AG09319 (cell line): ENCODE measurements at regions not wholly inside any gene's neighbourhood (a gene's known extent, or its start where the extent isn't known, plus 50 kb on each side); places are given as distances from the start of the nearest gene placed in this dataset.
"Not testable (repeated sequence)": the region's sequence is repeated elsewhere in the genome, so short reads cannot be mapped to it uniquely, and the experiment has no call there.

Source experiments
- DNase-seq: peaks from one replicate; pipeline ENCODE4 v3.0.0-alpha.2; 2010; ENCODE audit warnings: low read depth; ENCODE audit errors: extremely low read depth
- CTCF ChIP-seq: IDR thresholded peaks from 2 replicates; pipeline ENCODE4 v1.5.1; 2011; ENCODE audit warnings: low read depth, mild to moderate bottlenecking, inconsistent platforms, low read length, moderate library complexity

GRCh38 chr16:77093999-77094398, 97.0 kb upstream of the MON1B start:
- TF ChIP-seq CTCF: no peak
- no peak for DNase-seq

GRCh38 chr16:77111056-77111565, 79.9 kb upstream of the MON1B start:
- no peak for TF ChIP-seq CTCF
- DNase-seq: no peak

- TF ChIP-seq CTCF: no peak
- DNase-seq: no peak
These were observed 78.2 kb upstream of the MON1B start for GRCh38 chr16:77112746-77113145.

- DNase-seq: no peak
- TF ChIP-seq CTCF: no peak
These were observed 77.2 kb upstream of the MON1B start for GRCh38 chr16:77113835-77114234.

- DNase-seq: not testable (repeated sequence)
These were observed 76.6 kb upstream of the MON1B start for GRCh38 chr16:77114361-77114760.

GRCh38 chr16:77116856-77117255, 74.1 kb upstream of the MON1B start:
- no peak for DNase-seq
- TF ChIP-seq CTCF: no peak

- DNase-seq: no peak
- no peak for TF ChIP-seq CTCF
These were observed 73.3 kb upstream of the MON1B start for GRCh38 chr16:77117707-77118106.

GRCh38 chr16:77131398-77131797, 59.6 kb upstream of the MON1B start:
- TF ChIP-seq CTCF: no peak
- no peak for DNase-seq
